ENCODE measurements at regions not wholly inside any gene's neighbourhood (a gene's known extent, or its start where the extent isn't known, plus 50 kb on each side); places are given as distances from the start of the nearest gene placed in this dataset.

- intact Hi-C loops (cut with DNase I; ENCODE audit: low total_unique reads), result no loop called here
- H3K4me3 ChIP-seq, result no peak overlapping the region
- H3K36me3 ChIP-seq, result no peaks in the 10 kb centered on the region
- TF ChIP-seq, protein P1, sequence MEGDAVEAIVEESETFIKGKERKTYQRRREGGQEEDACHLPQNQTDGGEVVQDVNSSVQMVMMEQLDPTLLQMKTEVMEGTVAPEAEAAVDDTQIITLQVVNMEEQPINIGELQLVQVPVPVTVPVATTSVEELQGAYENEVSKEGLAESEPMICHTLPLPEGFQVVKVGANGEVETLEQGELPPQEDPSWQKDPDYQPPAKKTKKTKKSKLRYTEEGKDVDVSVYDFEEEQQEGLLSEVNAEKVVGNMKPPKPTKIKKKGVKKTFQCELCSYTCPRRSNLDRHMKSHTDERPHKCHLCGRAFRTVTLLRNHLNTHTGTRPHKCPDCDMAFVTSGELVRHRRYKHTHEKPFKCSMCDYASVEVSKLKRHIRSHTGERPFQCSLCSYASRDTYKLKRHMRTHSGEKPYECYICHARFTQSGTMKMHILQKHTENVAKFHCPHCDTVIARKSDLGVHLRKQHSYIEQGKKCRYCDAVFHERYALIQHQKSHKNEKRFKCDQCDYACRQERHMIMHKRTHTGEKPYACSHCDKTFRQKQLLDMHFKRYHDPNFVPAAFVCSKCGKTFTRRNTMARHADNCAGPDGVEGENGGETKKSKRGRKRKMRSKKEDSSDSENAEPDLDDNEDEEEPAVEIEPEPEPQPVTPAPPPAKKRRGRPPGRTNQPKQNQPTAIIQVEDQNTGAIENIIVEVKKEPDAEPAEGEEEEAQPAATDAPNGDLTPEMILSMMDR (IDR thresholded peaks at IDR 0.05), result no peak
- no peaks in the 10 kb centered on the region for H3K9me3 ChIP-seq
- DNase-seq, result no peak
- no peaks in the 10 kb centered on the region for H3K4me1 ChIP-seq
- H3K27me3 ChIP-seq, result no peaks in the 10 kb centered on the region
- H3K27ac ChIP-seq, result no peak overlapping the region
Observed at GRCh38 chr16:54402873-54403272, 116.3 kb upstream of the IRX3 start.

GRCh38 chr16:54402270-54402669, 115.7 kb upstream of the IRX3 start:
- Histone ChIP-seq H3K4me3 (no peak overlapping the region), H3K4me1 (no peaks in the 10 kb centered on the region), H3K27me3 (no peaks in the 10 kb centered on the region), H3K36me3 (no peaks in the 10 kb centered on the region), H3K9me3 (no peaks in the 10 kb centered on the region), H3K27ac (no peak overlapping the region)
- no peak for DNase-seq
- TF ChIP-seq, protein P1 (IDR thresholded peaks at IDR 0.05), result no peak
- intact Hi-C loops (cut with DNase I; ENCODE audit: low total_unique reads), result no loop called here

DNA sequence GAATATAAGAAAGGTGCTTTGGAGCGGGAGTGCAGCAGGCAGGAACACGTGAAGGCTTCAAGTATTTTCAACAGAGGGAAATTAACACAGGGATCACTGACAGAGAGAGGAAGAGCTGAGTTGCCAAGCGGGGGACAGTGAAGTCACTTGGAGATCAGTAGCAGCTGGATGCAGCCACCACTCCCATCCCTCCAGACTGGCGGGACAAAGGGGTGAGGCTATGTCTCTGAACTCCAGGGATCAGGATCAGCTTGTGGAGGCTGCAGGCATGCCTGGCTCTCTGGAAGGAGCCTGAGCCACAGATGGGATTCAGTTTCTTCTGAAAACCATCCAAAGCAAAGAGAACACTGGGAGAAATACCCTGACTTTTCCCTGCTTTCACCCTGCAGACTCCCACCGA, 113.7 kb upstream of the IRX3 start:
- Histone ChIP-seq H3K27me3 (no peaks in the 10 kb centered on the region), H3K36me3 (no peaks in the 10 kb centered on the region), H3K27ac (no peak overlapping the region), H3K4me1 (no peaks in the 10 kb centered on the region), H3K4me3 (no peak overlapping the region), H3K9me3 (no peaks in the 10 kb centered on the region)
- TF ChIP-seq, protein P1 (IDR thresholded peaks at IDR 0.05), result no peak
- intact Hi-C loops (cut with DNase I; ENCODE audit: low total_unique reads), result no loop called here
- no peak for DNase-seq

- intact Hi-C loops (cut with DNase I; ENCODE audit: low total_unique reads), result no loop called here
- TF ChIP-seq, protein P1 (IDR thresholded peaks at IDR 0.05), result no peak
- H3K36me3 ChIP-seq, result no peaks in the 10 kb centered on the region
- H3K9me3 ChIP-seq, result no peaks in the 10 kb centered on the region
- no peak overlapping the region for H3K4me3 ChIP-seq
- H3K4me1 ChIP-seq, result no peaks in the 10 kb centered on the region
- H3K27me3 ChIP-seq, result no peaks in the 10 kb centered on the region
- H3K27ac ChIP-seq, result no peak overlapping the region
- DNase-seq, result no peak
Observed at GRCh38 chr16:54398986-54399385, 112.4 kb upstream of the IRX3 start.

DNA sequence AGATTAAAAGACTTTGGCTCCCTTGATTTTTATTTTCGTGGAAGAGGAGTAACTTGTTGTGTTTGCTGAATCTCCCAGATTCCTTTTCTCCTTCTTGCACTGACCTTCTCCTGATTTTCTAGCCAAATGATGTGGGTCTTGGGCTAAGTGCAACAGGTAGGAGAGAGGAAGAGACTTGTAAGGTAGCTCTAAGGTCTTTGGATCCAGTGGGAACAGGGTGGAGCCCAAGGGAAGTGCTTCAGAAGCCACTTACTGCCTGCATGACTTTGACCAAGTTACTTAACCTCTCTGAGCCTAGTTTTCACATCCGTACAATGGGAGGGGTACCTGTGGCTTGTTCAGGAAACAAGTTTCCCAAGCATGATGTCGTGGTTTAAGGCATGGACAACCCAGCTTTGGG, 111.3 kb upstream of the IRX3 start:
- H3K27ac ChIP-seq, result no peak overlapping the region
- no peaks in the 10 kb centered on the region for H3K36me3 ChIP-seq
- TF ChIP-seq, protein P1 (IDR thresholded peaks at IDR 0.05), result no peak
- H3K27me3 ChIP-seq, result no peaks in the 10 kb centered on the region
- H3K4me1 ChIP-seq, result no peaks in the 10 kb centered on the region
- DNase-seq, result no peak
- intact Hi-C loops (cut with DNase I; ENCODE audit: low total_unique reads), result no loop called here
- H3K9me3 ChIP-seq, result no peaks in the 10 kb centered on the region
- no peak overlapping the region for H3K4me3 ChIP-seq

- no peaks in the 10 kb centered on the region for H3K9me3 ChIP-seq
- no peaks in the 10 kb centered on the region for H3K4me1 ChIP-seq
- intact Hi-C loops (cut with DNase I; ENCODE audit: low total_unique reads), result no loop called here
- no peak overlapping the region for H3K27ac ChIP-seq
- DNase-seq, result no peak
- TF ChIP-seq, protein P1 (IDR thresholded peaks at IDR 0.05), result no peak
- H3K4me3 ChIP-seq, result no peak overlapping the region
- H3K36me3 ChIP-seq, result no peaks in the 10 kb centered on the region
- H3K27me3 ChIP-seq, result no peaks in the 10 kb centered on the region
Observed at GRCh38 chr16:54397190-54397835, 110.7 kb upstream of the IRX3 start.
